ENCODE measurements at regions not wholly inside any gene's neighbourhood (a gene's known extent, or its start where the extent isn't known, plus 50 kb on each side); places are given as distances from the start of the nearest gene placed in this dataset.
"Not testable (repeated sequence)": the region's sequence is repeated elsewhere in the genome, so short reads cannot be mapped to it uniquely, and the experiment has no call there.

DNA sequence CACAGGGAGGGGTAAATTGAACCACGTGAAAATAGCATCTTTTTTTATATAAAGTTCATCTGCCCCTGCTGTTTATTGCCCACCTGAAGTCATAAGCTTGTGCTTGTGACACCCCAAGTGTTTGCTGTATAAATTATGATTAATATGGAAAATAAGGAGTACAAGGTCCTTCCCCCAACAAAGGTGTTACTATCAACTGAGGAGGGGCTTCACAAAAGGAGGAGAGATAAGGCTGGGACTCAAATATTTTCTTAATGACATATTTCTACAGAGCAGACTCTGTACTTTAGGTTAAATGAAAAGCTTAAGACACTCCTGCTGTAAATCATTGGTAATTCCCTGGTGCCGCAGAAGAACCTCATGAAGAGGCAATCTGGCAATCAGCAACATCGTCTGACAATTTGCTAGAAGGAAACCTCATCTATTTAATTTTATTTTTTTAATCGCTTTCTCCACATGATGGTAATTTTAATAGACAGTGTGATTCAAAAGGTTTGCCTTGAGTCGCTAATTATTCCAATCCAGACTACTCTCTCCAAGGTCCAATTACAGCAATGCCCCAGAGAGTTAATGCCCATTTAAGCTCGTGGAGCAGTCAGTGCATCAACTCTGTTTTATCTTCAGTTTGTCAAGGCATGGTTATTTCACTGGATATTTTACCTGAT is 1432.4 kb downstream of the FAM181B start:
- no peak for TF ChIP-seq EP300 (IDR thresholded peaks at IDR 0.05)
- TF ChIP-seq, protein P1, sequence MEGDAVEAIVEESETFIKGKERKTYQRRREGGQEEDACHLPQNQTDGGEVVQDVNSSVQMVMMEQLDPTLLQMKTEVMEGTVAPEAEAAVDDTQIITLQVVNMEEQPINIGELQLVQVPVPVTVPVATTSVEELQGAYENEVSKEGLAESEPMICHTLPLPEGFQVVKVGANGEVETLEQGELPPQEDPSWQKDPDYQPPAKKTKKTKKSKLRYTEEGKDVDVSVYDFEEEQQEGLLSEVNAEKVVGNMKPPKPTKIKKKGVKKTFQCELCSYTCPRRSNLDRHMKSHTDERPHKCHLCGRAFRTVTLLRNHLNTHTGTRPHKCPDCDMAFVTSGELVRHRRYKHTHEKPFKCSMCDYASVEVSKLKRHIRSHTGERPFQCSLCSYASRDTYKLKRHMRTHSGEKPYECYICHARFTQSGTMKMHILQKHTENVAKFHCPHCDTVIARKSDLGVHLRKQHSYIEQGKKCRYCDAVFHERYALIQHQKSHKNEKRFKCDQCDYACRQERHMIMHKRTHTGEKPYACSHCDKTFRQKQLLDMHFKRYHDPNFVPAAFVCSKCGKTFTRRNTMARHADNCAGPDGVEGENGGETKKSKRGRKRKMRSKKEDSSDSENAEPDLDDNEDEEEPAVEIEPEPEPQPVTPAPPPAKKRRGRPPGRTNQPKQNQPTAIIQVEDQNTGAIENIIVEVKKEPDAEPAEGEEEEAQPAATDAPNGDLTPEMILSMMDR (IDR thresholded peaks at IDR 0.05), result no peak
- TF ChIP-seq POLR2A (IDR thresholded peaks at IDR 0.05), result no peak
- no peaks in the 10 kb centered on the region for H3K27me3 ChIP-seq
- H3K9me3 ChIP-seq, result no peaks in the 10 kb centered on the region
- no peak for DNase-seq
- WGBS, 3 donors, result 40 to 49% (median 43%) methylated on average over 6 of the region's 6 CpGs
- no peak overlapping the region for H3K4me3 ChIP-seq
- intact Hi-C loops (cut with DNase I), result no loop called here
- no peak overlapping the region for H3K27ac ChIP-seq
- H3K4me1 ChIP-seq (ENCODE audit: insufficient read depth), result no peaks in the 10 kb centered on the region
- no peaks in the 10 kb centered on the region for H3K36me3 ChIP-seq

DNA sequence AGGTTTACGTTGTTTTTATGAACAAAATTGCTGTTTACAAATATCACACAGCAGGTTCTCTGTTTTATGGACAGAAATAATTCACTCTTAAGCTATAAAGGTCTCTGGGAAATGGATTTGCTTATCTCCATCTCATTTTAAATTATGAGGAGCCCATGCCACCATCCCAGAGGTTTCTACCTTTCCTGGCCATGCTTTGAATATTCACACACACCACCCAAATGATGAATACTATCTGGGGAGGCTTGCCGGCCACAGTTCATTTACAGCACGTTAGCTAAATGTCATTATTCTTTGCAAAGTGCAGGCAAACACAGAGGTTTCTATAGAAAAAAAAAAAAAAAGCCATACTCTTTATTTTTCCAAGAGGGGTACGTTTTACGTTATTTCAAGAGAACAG is 1446.7 kb downstream of the FAM181B start:
- Histone ChIP-seq H3K27ac (no peak overlapping the region), H3K4me1 (ENCODE audit: insufficient read depth) (no peaks in the 10 kb centered on the region), H3K4me3 (no peak overlapping the region), H3K36me3 (no peaks in the 10 kb centered on the region), H3K9me3 (no peaks in the 10 kb centered on the region), H3K27me3 (no peaks in the 10 kb centered on the region)
- no peak for DNase-seq
- WGBS, 3 donors, result 67 to 73% (median 69%) methylated on average over 5 of the region's 5 CpGs
- intact Hi-C loops (cut with DNase I), result no loop called here
- TF ChIP-seq POLR2A (IDR thresholded peaks at IDR 0.05) (no peak), EP300 (IDR thresholded peaks at IDR 0.05) (no peak)

DNA sequence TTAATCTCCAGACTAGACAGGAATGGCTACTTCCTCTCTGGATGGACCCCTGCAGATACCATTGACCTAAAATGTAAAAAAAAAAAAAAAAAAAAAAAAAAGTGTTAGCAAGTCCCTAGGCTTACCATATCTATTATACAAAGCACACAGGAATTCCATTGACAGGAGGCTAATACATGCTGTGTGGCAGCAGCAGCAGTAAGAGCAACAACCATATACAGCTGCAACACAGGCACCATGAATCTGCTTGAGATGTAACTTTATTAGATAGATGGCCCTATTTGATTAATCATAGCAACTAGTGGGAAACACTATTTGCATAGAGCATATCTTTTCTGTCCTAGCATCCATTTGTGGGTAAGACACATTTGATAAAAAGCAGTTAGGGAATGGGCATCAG is 1447.1 kb downstream of the FAM181B start:
- H3K36me3 ChIP-seq, result no peaks in the 10 kb centered on the region
- intact Hi-C loops (cut with DNase I), result no loop called here
- H3K4me1 ChIP-seq (ENCODE audit: insufficient read depth), result no peaks in the 10 kb centered on the region
- TF ChIP-seq, protein P1 (IDR thresholded peaks at IDR 0.05), result no peak
- no peaks in the 10 kb centered on the region for H3K9me3 ChIP-seq
- no peaks in the 10 kb centered on the region for H3K27me3 ChIP-seq
- DNase-seq, result no peak
- H3K27ac ChIP-seq, result no peak overlapping the region
- no peak overlapping the region for H3K4me3 ChIP-seq

DNA sequence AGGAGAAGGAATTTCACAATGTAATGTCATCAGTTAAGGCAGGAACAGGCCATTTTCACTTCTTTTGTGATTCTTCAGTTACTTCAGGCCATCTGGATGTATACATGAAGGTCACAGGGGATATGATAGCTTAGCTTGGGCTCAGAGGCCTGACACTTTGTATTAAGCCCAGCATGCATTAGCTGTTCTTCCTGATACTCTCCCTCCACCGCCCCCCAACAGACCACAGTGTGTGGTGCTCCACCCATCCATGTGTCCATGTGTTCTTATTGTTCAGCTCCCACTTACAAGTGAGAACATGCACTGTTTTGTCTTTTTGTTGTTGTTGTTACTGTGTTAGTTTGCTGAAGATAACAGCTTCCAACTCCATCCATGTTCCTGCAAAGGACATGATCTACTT is 1453.4 kb downstream of the FAM181B start:
- H3K36me3 ChIP-seq; H3K27ac ChIP-seq; intact Hi-C loops (cut with DNase I); H3K4me3 ChIP-seq; H3K27me3 ChIP-seq; DNase-seq; H3K4me1 ChIP-seq (ENCODE audit: insufficient read depth); H3K9me3 ChIP-seq: not testable (repeated sequence)
- 88 to 96% (median 92%) methylated on average over 1 of the region's 1 CpG for WGBS, 3 donors

DNA sequence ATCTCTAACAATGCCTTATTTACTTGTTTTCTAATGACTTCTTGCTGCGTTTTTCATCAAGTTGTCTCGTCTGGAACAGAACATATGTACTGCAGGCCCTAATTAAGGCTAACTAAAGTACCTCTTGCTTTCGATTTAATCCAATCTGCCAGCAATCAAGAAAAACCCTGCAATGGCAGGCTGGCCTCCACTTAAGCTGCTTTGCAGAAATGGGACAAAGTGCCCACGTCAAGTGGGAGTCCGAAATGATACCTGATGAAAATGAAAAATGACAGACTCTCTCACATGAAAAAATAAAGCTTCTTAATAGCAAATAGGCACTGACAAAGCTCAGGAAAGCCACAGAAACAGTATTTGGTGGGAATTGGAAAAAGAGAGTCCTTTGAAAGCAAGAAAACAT is 1454.7 kb downstream of the FAM181B start:
- Histone ChIP-seq H3K4me1 (ENCODE audit: insufficient read depth) (no peaks in the 10 kb centered on the region), H3K4me3 (no peak overlapping the region), H3K36me3 (no peaks in the 10 kb centered on the region), H3K9me3 (no peaks in the 10 kb centered on the region), H3K27ac (no peak overlapping the region), H3K27me3 (no peaks in the 10 kb centered on the region)
- intact Hi-C loops (cut with DNase I), result no loop called here
- 89 to 90% (median 90%) methylated on average over 5 of the region's 5 CpGs for whole genome bisulfite sequencing, 3 donors
- TF ChIP-seq POLR2A (IDR thresholded peaks at IDR 0.05), result no peak
- TF ChIP-seq EP300 (IDR thresholded peaks at IDR 0.05), result no peak
- TF ChIP-seq, protein P1 (IDR thresholded peaks at IDR 0.05), result no peak
- no peak for DNase-seq
